ENCODE measurements at regions not wholly inside any gene's neighbourhood (a gene's known extent, or its start where the extent isn't known, plus 50 kb on each side); places are given as distances from the start of the nearest gene placed in this dataset.

DNA sequence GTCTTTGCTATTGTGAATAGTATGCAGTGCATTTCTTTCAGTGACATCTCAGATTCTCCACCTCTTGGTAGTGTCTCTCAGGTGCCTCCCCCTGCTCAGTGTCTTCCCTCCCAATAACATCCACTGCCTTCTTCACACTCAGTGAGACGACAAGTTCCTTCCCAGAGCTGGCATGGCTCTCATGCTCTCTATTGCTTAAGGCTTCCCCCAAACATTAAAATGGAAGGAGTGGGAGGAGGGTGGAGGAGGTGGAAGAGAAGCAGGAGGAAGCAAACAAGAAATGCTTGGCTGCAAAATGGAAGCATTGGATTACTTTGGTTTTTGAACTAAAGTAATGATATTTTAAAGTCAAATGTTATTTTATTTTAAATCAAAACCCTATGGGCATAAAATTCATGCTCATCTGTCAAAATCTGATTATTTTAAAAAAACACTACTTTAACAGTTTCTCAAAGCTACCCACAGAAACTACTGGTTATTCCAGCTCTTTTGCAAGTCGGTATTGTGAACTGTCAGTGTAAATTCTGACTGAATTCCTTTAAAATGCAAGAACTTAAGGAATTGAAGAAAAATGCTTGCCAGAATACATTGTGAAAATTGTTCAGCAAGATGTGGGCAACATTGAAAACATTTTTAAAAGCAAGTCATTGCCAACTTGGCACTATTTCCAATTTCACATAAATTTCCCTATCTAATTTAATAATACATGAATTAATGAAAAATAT is 727.6 kb upstream of the ARGLU1 start:
- ATAC-seq (no peak), DNase-seq (ENCODE audit: low spot score) (no peak)

DNA sequence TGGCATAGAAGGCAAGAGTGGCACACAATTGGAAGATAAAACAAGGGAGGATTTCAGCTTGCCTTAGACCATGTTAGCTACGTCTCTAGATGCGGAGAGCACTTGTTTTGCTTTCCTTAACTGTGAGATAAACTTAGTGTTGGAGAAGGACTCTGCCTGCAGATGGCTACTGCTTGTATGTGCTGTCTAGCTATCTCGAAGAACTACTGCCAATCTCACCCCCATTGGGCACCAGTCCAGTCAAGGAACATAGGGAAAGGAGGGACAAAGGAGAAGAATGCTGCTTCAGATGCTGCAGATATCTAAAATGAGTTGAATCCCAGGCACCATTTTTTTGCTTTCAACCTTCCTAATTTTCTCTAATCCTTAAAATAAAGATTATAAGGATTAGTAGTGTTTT is 726.0 kb upstream of the ARGLU1 start:
- DNase-seq (ENCODE audit: low spot score) (no peak), ATAC-seq (no peak)

DNA sequence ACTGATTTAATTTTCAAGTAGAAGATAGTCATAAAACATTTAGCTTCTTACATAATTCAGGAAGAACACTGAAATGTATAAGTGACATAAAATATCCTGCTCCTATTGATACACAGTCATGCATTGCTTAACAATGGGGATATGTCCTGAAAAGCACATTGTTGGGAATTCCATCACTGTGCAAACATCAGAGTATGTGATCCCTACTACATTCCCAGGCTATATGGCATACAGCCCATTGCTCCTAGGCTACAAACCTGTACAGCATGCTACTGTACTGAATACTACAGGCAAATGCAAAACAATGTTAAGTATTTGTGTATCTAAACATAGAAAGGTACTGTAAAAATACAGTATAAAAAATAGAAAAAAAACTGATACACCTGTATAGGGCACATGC is 723.9 kb upstream of the ARGLU1 start:
- ATAC-seq (no peak), DNase-seq (ENCODE audit: low spot score) (no peak)

DNA sequence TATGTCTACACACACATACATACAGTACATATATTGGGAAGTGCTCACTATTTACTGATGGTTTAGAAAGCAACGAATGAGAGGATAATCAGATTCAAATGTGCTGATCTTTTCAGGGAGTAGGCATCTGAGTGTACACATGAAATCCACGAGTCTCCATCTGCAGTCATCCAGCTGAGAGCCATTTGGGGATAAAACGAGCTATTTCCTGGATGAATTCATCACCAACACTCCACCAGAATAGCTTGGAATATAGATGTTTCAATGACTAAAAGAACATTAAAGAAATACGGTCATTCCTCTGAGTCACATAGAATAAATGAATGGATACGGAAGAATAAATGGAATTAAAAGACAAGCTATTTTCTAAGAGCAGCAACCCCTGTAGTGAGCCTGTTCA is 721.6 kb upstream of the ARGLU1 start:
- DNase-seq (ENCODE audit: low spot score) = no peak
- ATAC-seq = no peak

DNA sequence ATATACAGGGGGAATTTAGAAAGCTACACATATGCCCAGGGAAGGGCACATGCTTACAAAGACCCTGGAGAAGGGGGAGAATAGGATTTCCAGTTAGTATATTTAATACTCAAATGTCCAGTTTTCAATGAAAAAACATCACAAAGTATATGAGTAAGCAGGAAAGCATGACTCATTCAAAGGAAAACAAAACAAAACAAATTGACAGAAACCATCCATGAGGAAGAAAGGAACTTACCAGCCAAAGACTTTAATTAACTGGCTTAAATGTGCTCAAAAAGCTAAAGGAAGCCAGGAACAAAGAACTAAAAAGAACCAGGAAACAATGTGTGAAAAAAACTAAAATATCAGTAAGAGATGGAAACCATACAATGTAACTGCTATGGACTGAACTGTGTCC is 716.2 kb upstream of the ARGLU1 start:
- DNase-seq (ENCODE audit: low spot score) (no peak), ATAC-seq (no peak)

DNA sequence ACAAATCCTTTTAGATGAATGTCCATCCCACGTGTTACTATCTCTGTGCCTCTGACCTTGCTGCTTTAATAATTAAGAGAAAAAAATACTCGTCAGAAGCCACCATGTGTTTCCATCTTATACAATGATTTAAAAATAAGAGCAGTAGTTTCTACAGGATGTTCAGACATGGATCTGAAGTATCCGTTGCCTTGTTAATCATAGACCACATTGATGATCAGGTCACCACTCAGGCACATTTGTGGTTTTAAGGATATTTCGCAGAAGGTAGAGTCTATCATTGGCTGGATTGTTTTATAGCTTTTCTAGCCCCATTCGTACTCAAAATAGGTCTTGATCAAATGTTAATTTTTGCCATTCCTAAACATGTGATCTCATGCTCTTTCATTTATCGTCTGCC is 710.0 kb upstream of the ARGLU1 start:
- DNase-seq (ENCODE audit: low spot score) (no peak), ATAC-seq (no peak)

DNA sequence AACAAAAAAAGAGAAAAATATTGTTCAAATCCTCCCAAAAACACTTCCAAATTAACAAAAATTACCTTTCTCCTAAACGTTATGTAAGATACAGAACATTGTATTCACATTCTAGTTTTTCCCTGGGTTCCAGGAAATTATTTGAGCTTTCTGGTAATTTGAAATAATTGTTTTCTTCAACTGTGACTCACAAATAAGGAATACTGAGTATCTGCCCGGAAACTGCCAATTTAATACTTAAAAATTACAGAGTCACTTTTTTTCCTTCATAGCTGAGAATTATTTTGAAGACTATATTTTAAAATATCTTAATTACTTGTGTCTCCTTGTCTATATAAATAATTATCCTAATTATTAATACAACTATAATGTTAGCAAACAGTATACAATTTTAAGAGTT is 709.0 kb upstream of the ARGLU1 start:
- DNase-seq (ENCODE audit: low spot score) = no peak
- ATAC-seq = no peak

DNA sequence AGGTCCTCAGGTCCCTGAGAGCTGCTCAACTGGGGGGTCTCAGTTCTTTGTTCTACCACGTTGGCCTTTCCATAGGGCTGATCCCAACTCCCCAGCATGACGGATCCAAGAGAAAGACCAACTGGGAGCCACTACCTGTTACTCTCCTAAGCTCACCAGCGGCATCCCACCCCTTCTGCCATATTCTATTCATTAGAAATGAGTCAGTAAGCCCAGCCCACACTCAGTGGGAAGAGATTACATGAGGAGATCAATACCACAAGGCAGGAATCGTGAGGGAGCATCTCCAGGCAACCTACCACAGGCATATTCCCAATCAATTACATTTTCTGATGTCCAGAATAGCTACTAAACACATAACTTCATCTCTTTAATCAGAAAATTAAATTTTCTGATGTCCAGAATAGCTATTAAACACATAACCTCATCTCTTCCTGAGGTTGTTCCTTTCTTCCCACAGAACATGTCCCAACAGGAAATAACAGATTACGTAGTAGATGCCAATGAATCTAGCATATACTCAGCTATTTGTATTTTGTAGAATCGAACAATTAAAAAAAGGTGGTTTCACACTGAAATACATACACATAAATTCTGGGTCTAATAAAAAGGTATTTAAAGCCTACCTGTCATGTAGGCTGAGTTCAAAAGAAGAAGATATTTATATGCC is 708.1 kb upstream of the ARGLU1 start:
- ATAC-seq (no peak), DNase-seq (ENCODE audit: low spot score) (no peak)

DNA sequence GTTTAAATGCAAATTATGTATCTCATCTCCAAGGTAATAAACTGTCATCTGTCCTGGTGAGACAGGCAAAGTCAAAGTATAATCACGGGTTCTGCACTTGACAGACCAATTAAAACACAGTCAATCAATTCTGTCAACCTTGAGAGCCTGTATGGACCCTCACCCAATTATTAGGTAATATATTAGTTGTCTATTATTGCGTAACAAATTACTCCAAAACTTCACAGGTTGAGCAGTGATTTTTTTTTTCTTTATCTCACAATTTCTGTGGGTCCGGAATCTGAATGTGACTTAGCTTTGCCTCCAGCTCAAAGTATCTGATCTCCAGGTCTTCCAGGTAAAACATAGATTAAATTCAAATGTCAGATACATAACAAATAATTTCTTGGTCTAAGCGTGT is 707.4 kb upstream of the ARGLU1 start:
- no peak for ATAC-seq

DNA sequence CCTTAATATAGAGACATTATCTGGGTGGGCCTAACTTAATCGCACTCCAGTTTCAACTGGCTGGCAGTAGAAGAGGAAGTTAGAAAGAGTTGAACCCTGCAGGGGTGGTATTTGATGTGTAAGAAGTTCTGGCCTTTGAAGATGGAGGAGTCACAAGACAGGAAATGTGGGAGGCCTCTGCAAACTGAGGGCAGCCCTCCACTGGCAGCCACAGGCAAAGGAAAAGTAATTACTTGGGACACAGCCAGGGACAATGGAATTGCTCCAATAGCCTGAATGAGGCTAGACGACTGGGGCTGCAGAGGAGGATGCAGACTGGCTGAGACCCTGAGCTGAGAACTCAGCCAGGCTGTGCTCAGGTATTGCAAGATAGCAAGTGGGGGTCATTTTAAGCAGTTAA is 703.3 kb upstream of the ARGLU1 start:
- no peak for DNase-seq (ENCODE audit: low spot score)
- ATAC-seq = no peak

More for the DNA sequence above, 707.4 kb upstream of the ARGLU1 start:
- DNase-seq (ENCODE audit: low spot score) = no peak

DNA sequence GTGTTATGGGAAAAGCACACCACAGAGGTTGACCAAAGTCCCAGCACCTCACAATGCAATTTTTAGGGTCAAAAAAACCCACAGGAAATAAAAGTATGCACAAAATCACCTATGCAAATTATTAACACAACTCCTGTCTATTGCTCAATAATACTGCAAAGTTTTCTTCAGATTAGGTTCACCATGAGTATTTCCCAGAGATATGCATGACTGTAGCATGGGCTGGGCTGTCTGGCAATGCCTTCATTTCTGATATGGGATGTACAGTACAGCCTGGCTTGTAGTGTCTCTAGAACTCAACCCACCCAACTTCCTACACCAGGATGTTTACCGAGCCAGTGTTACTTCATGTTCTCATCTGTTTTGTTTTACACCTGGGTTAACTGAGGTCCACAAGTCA is 698.7 kb upstream of the ARGLU1 start:
- no peak for DNase-seq (ENCODE audit: low spot score)
- ATAC-seq = no peak

DNA sequence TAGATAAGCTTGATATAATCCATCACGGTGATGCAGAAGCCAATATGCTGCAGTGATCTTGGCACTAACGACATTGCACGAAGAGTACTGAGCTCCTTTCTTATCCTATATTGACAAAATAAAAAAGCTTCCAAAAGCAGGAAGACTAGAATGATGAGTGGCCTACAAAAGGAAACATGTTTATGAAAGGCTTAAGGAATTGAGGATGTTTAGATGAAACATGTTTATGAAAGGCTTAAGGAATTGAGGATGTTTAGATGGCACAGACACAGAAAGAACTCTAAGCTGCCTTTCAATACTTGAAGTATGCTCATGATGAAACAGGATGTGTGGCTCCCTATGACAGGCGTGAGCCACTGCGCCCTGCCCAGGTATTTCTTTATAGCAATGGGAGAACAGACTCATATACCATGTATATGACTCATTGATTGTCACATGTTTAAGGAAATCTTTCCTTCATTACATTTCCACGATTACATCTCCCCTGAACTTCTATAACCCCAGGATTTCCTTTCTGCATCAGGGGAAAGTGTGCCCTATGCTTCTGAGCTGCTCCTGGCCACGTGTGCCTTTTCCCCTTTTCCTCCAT is 690.8 kb upstream of the ARGLU1 start:
- ATAC-seq (no peak), DNase-seq (ENCODE audit: low spot score) (no peak)

DNA sequence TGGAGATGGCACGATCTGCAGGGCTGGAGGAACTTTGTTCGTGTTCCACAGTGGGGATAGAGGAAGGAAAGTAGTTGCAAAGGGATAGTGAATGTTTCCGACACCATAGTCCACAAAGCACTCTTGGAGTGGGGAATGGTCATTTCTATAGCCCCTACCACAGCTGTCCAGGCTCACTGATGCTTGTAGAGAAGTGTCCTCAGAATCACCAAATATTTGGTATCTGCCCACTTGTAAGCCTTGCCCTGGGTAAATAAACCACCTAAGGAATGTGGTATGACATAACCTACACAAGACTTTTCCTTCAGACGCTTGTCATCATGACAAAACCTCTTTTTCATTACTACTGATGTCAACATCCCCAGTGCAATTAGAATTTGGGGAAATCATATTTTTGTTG is 686.5 kb upstream of the ARGLU1 start:
- DNase-seq (ENCODE audit: low spot score) = no peak
- ATAC-seq = no peak

DNA sequence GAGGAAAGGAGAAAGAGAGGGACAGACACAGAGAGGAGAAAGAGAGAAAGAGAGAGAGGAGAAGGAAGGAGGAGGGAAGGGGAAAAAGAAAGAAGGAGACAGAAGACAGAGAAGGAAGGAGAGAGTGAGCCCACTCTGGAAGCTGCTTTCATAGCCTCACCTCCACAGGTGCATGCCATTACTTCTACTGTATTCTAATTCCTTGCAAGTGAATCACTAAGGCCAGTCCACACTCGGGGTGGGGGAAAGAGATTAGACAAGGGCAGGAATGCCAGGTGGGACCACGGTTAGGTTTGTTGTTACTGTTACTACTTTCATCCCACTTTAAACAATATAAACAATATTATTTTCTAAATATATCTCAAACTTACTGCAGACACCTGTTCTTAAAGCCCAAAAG is 684.5 kb upstream of the ARGLU1 start:
- DNase-seq (ENCODE audit: low spot score) (no peak), ATAC-seq (no peak)

DNA sequence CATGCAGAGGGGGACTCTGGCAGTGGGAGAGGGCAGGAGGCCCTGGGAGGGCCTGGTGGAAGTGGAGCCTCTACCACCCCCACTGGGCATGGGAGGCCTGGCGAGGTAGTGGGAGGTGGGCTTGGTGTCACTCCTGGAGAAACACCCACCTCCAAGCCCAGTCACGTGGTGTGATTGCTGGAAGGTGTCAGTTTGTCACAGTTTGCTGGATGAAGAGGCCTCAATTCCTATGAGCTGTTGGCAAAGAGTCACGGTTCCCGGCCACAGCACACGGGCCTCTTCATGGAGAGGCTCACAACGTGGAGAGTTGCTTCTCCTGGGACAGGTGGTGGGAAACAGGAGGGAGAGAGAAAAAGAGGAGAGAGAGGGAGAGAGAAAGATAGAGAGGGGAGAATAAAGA is 684.1 kb upstream of the ARGLU1 start:
- no peak for ATAC-seq

DNA sequence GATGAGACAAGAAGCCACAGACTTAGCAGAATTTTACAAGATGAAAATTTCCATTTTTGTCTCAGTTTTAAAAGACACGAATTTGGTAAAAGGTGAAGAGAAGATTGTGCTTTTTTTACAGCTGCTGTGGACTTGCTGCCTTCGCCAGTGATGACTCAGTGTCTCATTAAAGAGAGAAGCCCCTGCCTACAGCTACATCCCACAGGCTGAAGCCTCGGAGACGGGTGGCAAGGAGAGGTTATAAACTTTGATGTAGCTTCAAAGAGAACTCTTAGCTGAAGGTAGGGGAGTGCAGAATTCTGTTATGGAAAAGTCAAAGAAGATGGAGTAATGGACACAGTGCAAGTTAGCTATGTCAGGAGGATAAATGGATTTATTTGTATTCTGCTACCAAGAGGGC is 683.4 kb upstream of the ARGLU1 start:
- ATAC-seq = no peak
- DNase-seq (ENCODE audit: low spot score) = no peak

More for the DNA sequence above, 684.1 kb upstream of the ARGLU1 start:
- DNase-seq (ENCODE audit: low spot score) = no peak

DNA sequence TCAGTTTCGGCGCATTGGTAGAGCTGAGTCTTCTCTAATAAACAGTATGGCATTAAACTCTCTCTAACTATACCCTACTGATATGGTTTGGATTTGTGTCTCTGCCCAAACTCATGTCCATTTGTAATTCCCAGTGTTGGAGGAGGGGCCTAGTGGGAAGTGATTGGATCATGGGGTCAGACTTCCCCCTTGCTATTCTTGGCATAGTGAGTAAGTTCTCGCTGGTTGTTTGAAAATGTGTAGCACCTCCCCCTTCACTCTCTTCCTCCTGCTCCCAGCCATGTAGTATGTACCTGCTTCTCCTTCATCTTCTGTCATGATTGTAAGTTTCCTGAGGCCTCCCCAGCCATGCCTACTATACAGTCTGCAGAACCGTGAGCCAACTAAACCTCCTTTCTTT is 682.7 kb upstream of the ARGLU1 start:
- DNase-seq (ENCODE audit: low spot score) (no peak), ATAC-seq (no peak)

DNA sequence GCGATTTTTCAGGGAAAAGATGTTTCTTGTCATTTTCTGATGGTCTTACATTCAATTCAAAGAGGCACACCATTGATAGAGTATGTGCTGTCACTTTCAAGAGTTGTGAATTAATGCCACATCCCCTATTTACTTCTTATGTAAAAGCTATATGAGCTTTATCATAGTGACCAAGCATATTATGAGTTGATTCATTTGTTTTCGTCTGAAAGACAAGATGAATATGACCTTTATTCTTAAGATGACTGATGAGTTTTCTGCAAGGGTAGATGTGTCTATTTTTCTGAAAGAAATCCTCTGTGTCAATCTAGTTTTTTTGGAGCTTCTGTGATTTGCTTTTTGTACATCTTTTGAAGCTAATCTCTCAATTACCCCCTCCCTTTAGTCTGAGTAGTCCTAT is 676.3 kb upstream of the ARGLU1 start:
- ATAC-seq (no peak), DNase-seq (ENCODE audit: low spot score) (no peak)

DNA sequence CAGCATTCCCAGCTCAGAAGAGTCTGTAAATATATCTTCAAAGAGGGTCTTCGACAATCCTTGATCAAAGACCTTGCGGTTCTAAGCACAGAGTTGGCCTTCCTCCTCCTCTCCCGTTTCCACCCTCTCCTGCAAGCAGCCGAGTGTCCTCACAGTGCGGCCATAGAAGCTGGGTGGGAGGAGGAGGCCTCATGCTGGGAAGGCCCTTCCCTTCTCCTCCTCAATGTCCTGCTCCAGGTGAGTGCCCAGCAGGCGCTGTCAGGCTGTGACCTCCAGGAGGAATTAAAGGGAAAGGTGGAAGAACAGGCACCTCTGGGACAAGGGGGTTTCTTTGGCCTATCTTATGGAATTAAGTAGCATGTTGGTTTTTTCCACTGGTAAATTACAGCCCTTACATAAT is 674.2 kb upstream of the ARGLU1 start:
- ATAC-seq (no peak), DNase-seq (ENCODE audit: low spot score) (no peak)

DNA sequence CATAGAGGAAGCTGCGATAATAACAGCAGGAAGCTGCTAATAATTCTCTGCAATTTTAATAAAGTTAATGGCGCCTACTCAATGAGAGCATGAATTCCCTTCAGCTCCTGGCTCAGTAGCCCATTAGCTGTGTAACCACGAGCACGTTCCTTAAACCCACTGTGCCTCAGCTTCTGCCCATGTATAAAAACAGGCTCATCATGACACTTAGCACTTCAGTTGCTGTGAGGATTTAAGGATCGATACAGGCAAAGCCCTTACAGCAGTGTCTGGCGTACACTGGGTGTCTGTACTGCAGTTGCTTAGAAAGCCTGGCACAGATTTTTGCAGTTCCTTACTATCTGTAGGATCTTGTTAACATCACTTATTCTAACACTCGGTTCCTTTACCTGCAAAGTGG is 673.4 kb upstream of the ARGLU1 start:
- no peak for ATAC-seq

DNA sequence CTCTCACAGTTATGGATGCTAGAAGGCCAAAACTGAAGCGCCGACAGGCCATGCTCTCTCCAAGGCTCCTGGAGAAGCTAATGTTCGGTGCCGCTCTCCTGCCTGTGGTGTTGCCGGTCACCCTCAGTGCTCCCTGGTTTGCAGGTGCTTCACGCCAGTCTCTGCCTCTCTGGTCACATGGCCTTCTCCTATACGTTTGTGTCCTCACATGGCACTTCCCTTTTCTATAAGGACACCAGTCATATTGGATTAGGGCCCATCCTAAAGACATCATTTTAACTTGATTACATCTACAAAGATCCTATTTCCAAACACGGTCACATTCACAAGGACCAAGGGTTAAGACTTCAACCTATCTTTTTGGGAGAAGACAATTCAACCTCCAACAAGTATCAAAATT is 671.3 kb upstream of the ARGLU1 start:
- DNase-seq (ENCODE audit: low spot score) (no peak), ATAC-seq (no peak)

More for the DNA sequence above, 673.4 kb upstream of the ARGLU1 start:
- DNase-seq (ENCODE audit: low spot score) = no peak

DNA sequence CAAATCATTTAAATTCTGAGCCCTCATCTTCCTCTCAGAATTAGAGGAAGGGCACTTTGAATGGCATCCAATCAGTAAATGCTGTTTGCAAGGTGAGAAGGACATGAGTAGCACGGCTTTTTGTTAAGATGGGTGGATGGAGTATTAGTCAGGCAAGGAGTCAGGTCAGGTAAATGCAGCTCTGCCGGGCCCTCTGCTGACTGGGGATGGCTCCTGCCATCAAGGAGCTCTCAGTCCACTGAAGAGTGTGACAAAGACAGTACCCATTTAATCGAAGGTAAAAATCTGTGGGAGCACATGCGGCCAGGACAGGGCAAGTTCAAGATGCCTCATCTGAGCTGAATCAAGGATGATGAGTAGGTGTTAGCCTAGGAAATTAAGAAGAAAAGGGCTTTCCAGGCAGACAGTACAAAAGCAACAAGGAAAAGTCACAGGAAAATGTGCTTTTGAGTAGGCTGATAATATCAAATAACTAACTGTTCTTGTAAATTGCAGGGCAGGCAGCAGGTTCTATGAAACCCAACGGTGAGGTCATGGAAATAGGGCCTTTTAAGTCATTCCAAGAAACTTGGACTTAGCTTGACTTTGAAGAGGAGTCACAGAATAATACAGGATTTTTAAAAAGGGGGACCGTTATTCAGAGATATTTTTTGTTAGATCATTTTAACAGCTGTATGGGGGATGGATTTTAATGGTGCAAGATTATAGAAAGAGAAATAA is 670.5 kb upstream of the ARGLU1 start:
- DNase-seq (ENCODE audit: low spot score) = no peak
- no peak for ATAC-seq

All from left lobe of liver (tissue), 2 donors.